GM12878 (cell line): ENCODE measurements at regions not wholly inside any gene's neighbourhood (a gene's known extent, or its start where the extent isn't known, plus 50 kb on each side); places are given as distances from the start of the nearest gene placed in this dataset.
A peak's percentile ranks its signal among the peaks of the same experiment; 100 is the strongest.

Source experiments
- CHD1 ChIP-seq: IDR thresholded peaks from 2 replicates; pipeline ENCODE4 v1.6.1; 2012; ENCODE audit warnings: low read depth, low read length, improper control_type of control experiment
- MEF2A ChIP-seq: IDR thresholded peaks from 2 replicates; pipeline ENCODE4 v1.6.1; 2011; ENCODE audit warnings: low read depth, mild to moderate bottlenecking, low read length, moderate library complexity; ENCODE audit not compliant: insufficient read depth
- MLLT1 ChIP-seq: fragments of 450-650 bp; IDR thresholded peaks from 2 replicates; pipeline ENCODE4 v1.6.1; 2016; ENCODE audit warnings: mild to moderate bottlenecking
- RAD51 ChIP-seq: fragments of 450-650 bp; IDR thresholded peaks from 2 replicates; pipeline ENCODE4 v1.6.1; 2016; ENCODE audit warnings: moderate library complexity, mild to moderate bottlenecking, inconsistent platforms
- REST ChIP-seq: IDR thresholded peaks from 2 replicates; pipeline ENCODE4 v1.6.1; 2012; ENCODE audit warnings: mild to moderate bottlenecking, low read depth, low read length

DNA sequence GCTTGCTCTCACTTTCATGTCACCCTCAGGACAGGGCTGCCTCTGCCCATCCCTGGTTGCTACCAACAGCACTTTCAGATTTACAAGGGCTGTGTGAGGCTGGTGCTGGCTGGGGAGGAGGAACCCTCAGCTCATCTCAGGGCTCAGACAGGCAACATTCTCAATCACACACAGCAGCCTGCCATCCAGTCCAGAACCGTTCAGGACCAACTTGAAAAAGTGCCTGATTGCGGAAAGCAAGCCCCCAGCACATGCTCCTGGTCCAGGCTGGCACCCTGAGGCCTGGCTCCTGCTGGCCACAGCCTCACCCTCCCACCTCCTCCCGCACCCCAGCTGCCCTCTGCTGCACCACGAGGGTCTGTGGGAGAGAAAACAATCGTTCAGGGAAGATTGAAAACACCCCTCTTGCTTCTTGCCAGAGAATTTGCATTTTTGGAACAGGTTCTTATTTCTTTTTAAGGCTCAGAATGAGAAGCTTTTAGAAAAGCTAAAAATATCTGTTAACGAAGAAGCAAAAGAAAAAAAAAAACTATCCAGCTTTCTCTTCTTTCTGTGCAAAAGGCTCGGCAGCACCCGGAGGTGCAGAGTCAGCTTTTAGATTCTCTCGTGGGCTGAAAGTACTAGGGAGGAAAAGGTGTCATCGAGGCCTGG, 403.8 kb upstream of the ID2 start (continued):
- TF ChIP-seq MEF2A, result 0 out of 2 replicates have a peak, but pooled peaks have one; percentile 8
- no peak for TF ChIP-seq CHD1
- TF ChIP-seq MLLT1, result 0 out of 2 replicates have a peak, but pooled peaks have one; percentile 43
- TF ChIP-seq RAD51, result no peak
- TF ChIP-seq REST, result no peak
